B cell (primary cell): ENCODE measurements at regions not wholly inside any gene's neighbourhood (a gene's known extent, or its start where the extent isn't known, plus 50 kb on each side); places are given as distances from the start of the nearest gene placed in this dataset.

Experiments used
- EZH2 ChIP-seq: IDR thresholded peaks from 2 replicates; pipeline ENCODE4 v1.6.1; 2012; ENCODE audit warnings: borderline replicate concordance, low read depth, mild to moderate bottlenecking, moderate library complexity, low read length; ENCODE audit not compliant: insufficient read depth, poor library complexity, severe bottlenecking
- TF ChIP-seq, protein P1 (sequence below): fragments of 200-600 bp; IDR thresholded peaks from one replicate; pipeline ENCODE4 v1.8.0; 2022; ENCODE audit warnings: antibody characterized with exemption, mild to moderate bottlenecking

DNA sequence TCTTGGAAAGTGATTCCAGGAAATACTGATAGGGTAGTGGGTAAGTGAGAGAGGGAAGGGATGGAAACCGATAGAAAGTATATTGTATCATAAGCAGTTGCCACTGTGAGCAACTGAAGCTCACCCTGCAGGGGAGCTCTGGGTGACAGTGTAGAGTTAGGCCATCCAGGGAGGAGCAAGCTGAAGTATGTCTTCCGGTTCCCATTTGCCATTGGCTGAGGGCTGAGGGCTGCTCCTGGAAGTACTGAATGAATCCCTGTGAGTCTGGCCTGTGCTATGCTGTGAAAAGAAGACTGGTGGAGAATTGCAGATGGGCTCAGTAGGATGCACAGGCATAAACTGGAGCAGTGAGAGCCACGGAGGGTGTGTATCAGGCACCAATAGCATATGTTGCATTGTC is 348.3 kb downstream of the MFSD1 start:
- TF ChIP-seq, protein P1, sequence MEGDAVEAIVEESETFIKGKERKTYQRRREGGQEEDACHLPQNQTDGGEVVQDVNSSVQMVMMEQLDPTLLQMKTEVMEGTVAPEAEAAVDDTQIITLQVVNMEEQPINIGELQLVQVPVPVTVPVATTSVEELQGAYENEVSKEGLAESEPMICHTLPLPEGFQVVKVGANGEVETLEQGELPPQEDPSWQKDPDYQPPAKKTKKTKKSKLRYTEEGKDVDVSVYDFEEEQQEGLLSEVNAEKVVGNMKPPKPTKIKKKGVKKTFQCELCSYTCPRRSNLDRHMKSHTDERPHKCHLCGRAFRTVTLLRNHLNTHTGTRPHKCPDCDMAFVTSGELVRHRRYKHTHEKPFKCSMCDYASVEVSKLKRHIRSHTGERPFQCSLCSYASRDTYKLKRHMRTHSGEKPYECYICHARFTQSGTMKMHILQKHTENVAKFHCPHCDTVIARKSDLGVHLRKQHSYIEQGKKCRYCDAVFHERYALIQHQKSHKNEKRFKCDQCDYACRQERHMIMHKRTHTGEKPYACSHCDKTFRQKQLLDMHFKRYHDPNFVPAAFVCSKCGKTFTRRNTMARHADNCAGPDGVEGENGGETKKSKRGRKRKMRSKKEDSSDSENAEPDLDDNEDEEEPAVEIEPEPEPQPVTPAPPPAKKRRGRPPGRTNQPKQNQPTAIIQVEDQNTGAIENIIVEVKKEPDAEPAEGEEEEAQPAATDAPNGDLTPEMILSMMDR: no peak
- no peak for TF ChIP-seq EZH2
